ENCODE measurements at regions not wholly inside any gene's neighbourhood (a gene's known extent, or its start where the extent isn't known, plus 50 kb on each side); places are given as distances from the start of the nearest gene placed in this dataset.

GRCh38 chr14:97200245-97200644 lies 403.1 kb downstream of the VRK1 start:
- Histone ChIP-seq H3K4me3 (ENCODE audit: severe bottlenecking) (no peak overlapping the region), H3K36me3 (ENCODE audit: low read depth) (no peaks in the 10 kb centered on the region), H3K27me3 (ENCODE audit: insufficient read depth, poor library complexity, severe bottlenecking) (peaks cover 20% of the 10 kb centered on the region), H3K4me1 (ENCODE audit: insufficient read depth, poor library complexity, severe bottlenecking) (no peaks in the 10 kb centered on the region), H3K9me3 (ENCODE audit: severe bottlenecking) (no peaks in the 10 kb centered on the region), H3K27ac (ENCODE audit: poor library complexity, severe bottlenecking) (no peak overlapping the region)
- TF ChIP-seq, protein P1, sequence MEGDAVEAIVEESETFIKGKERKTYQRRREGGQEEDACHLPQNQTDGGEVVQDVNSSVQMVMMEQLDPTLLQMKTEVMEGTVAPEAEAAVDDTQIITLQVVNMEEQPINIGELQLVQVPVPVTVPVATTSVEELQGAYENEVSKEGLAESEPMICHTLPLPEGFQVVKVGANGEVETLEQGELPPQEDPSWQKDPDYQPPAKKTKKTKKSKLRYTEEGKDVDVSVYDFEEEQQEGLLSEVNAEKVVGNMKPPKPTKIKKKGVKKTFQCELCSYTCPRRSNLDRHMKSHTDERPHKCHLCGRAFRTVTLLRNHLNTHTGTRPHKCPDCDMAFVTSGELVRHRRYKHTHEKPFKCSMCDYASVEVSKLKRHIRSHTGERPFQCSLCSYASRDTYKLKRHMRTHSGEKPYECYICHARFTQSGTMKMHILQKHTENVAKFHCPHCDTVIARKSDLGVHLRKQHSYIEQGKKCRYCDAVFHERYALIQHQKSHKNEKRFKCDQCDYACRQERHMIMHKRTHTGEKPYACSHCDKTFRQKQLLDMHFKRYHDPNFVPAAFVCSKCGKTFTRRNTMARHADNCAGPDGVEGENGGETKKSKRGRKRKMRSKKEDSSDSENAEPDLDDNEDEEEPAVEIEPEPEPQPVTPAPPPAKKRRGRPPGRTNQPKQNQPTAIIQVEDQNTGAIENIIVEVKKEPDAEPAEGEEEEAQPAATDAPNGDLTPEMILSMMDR (IDR thresholded peaks at IDR 0.05; ENCODE audit: poor library complexity, severe bottlenecking): no peak
- no peak for DNase-seq (ENCODE audit: low spot score)
- ATAC-seq (ENCODE audit: low read depth): no peak

- Histone ChIP-seq H3K9me3 (ENCODE audit: severe bottlenecking) (no peaks in the 10 kb centered on the region), H3K27ac (ENCODE audit: poor library complexity, severe bottlenecking) (no peak overlapping the region), H3K4me3 (ENCODE audit: severe bottlenecking) (no peak overlapping the region), H3K27me3 (ENCODE audit: insufficient read depth, poor library complexity, severe bottlenecking) (peaks cover 76% of the 10 kb centered on the region), H3K36me3 (ENCODE audit: low read depth) (no peaks in the 10 kb centered on the region), H3K4me1 (ENCODE audit: insufficient read depth, poor library complexity, severe bottlenecking) (no peaks in the 10 kb centered on the region)
- TF ChIP-seq, protein P1 (IDR thresholded peaks at IDR 0.05; ENCODE audit: poor library complexity, severe bottlenecking): no peak
- ATAC-seq (ENCODE audit: low read depth) (no peak), DNase-seq (ENCODE audit: low spot score) (no peak)
Measured at GRCh38 chr14:97206916-97207315, 409.7 kb downstream of the VRK1 start.

DNA sequence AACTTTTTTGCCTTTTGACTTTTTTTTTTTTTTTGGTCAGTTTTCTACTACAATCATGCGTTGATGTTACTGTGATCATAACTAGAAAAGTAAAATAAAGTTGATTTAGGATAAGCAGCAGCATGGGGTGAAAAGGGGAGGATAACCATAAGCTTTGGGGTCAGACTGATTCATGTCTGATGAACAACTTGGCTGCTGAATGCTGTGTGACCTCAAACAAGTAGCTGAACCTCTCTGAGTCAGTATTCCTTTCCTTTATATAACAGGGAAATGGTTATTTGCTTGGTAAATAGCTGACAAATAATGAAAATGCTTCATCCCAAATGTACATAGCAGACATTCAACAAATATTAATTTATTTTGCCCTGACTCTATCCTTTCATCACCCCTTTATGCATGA lies 413.0 kb downstream of the VRK1 start:
- Histone ChIP-seq H3K4me1 (ENCODE audit: insufficient read depth, poor library complexity, severe bottlenecking) (no peaks in the 10 kb centered on the region), H3K9me3 (ENCODE audit: severe bottlenecking) (no peaks in the 10 kb centered on the region), H3K27ac (ENCODE audit: poor library complexity, severe bottlenecking) (no peak overlapping the region), H3K36me3 (ENCODE audit: low read depth) (no peaks in the 10 kb centered on the region), H3K27me3 (ENCODE audit: insufficient read depth, poor library complexity, severe bottlenecking) (peaks cover 92% of the 10 kb centered on the region), H3K4me3 (ENCODE audit: severe bottlenecking) (no peak overlapping the region)
- DNase-seq (ENCODE audit: low spot score) (no peak), ATAC-seq (ENCODE audit: low read depth) (no peak)
- TF ChIP-seq, protein P1 (IDR thresholded peaks at IDR 0.05; ENCODE audit: poor library complexity, severe bottlenecking): no peak

- DNase-seq (ENCODE audit: low spot score) (no peak), ATAC-seq (ENCODE audit: low read depth) (no peak)
- no peaks in the 10 kb centered on the region for H3K4me1 ChIP-seq (ENCODE audit: insufficient read depth, poor library complexity, severe bottlenecking)
- H3K9me3 ChIP-seq (ENCODE audit: severe bottlenecking): no peaks in the 10 kb centered on the region
- H3K4me3 ChIP-seq (ENCODE audit: severe bottlenecking): no peak overlapping the region
- H3K27me3 ChIP-seq (ENCODE audit: insufficient read depth, poor library complexity, severe bottlenecking): peaks cover 95% of the 10 kb centered on the region
- H3K36me3 ChIP-seq (ENCODE audit: low read depth): no peaks in the 10 kb centered on the region
- TF ChIP-seq, protein P1 (IDR thresholded peaks at IDR 0.05; ENCODE audit: poor library complexity, severe bottlenecking): no peak
- H3K27ac ChIP-seq (ENCODE audit: poor library complexity, severe bottlenecking): no peak overlapping the region
Measured at GRCh38 chr14:97212399-97212798, 415.2 kb downstream of the VRK1 start.

- Histone ChIP-seq H3K4me3 (ENCODE audit: severe bottlenecking) (no peak overlapping the region), H3K4me1 (ENCODE audit: insufficient read depth, poor library complexity, severe bottlenecking) (no peaks in the 10 kb centered on the region), H3K27ac (ENCODE audit: poor library complexity, severe bottlenecking) (no peak overlapping the region), H3K36me3 (ENCODE audit: low read depth) (no peaks in the 10 kb centered on the region), H3K27me3 (ENCODE audit: insufficient read depth, poor library complexity, severe bottlenecking) (peaks cover 97% of the 10 kb centered on the region), H3K9me3 (ENCODE audit: severe bottlenecking) (no peaks in the 10 kb centered on the region)
- ATAC-seq (ENCODE audit: low read depth): no peak
- DNase-seq (ENCODE audit: low spot score): no peak
- TF ChIP-seq, protein P1 (IDR thresholded peaks at IDR 0.05; ENCODE audit: poor library complexity, severe bottlenecking): no peak
Measured at GRCh38 chr14:97213720-97214119, 416.5 kb downstream of the VRK1 start.

Data from RWPE2 (cell line).